ENCODE measurements at regions not wholly inside any gene's neighbourhood (a gene's known extent, or its start where the extent isn't known, plus 50 kb on each side); places are given as distances from the start of the nearest gene placed in this dataset.

- no peak for TF ChIP-seq CTCF (conservative IDR thresholded peaks at IDR 0.05; ENCODE audit: low read depth, low read length)
- DNase-seq (ENCODE audit: low read depth), result no peak
- no peak overlapping the region for H3K4me3 ChIP-seq (ENCODE audit: low read depth, low read length)
These were observed 93.5 kb upstream of the MRI1 start for GRCh38 chr19:13670846-13671245.

DNA sequence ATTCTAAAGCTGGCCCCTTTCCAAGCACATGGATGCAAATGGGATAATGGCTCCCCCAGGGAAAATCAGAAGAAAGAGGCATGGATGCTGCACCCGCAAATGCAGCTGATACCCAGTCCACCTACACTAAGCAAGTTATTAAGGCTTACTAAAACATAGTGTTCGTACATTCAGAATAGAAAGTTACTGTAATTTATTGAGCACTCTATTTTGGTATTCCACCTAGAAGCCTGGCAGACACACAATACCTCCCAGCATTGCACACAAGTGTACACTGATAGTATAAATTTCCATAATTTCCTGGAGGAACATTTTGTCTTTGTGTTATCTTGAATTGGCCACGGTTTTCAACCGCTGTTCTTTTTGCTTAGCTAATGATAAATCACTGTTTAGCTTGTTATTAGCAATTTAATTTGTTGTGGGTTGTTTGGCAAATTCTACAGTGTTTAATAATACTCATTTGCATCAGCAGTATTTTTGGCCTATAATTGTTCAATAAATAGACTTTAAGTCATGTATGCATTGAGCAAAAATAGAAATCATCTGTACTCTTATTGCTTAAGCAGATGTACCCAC, 94.5 kb upstream of the MRI1 start:
- DNase-seq (ENCODE audit: low read depth), result no peak
- no peak overlapping the region for H3K4me3 ChIP-seq (ENCODE audit: low read depth, low read length)
- no peak for TF ChIP-seq CTCF (conservative IDR thresholded peaks at IDR 0.05; ENCODE audit: low read depth, low read length)

DNA sequence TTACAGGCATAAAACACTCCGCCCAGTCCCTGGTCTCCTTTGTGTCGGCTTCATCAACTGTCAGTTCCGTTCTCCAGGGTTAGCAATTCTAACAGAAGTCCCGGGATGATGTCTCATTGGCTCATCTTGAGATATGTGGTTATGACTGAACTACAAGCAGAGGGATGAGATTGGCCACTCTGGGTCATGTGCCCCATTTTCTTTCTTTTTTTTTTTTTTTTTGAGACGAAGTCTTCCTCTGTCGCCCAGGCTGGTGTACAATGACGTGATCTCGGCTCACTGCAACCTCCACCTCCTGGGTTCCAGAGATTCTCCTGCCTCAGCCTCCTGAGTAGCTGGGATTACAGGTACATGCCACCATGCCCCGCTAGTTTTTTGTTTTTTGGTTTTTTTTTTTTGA, 95.4 kb upstream of the MRI1 start:
- H3K4me3 ChIP-seq (ENCODE audit: low read depth, low read length), result no peak overlapping the region
- DNase-seq (ENCODE audit: low read depth), result no peak
- TF ChIP-seq CTCF (conservative IDR thresholded peaks at IDR 0.05; ENCODE audit: low read depth, low read length), result no peak

GRCh38 chr19:13666165-13666564, 98.2 kb upstream of the MRI1 start:
- DNase-seq (ENCODE audit: low read depth), result no peak
- H3K4me3 ChIP-seq (ENCODE audit: low read depth, low read length), result no peak overlapping the region
- TF ChIP-seq CTCF (conservative IDR thresholded peaks at IDR 0.05; ENCODE audit: low read depth, low read length), result no peak

DNA sequence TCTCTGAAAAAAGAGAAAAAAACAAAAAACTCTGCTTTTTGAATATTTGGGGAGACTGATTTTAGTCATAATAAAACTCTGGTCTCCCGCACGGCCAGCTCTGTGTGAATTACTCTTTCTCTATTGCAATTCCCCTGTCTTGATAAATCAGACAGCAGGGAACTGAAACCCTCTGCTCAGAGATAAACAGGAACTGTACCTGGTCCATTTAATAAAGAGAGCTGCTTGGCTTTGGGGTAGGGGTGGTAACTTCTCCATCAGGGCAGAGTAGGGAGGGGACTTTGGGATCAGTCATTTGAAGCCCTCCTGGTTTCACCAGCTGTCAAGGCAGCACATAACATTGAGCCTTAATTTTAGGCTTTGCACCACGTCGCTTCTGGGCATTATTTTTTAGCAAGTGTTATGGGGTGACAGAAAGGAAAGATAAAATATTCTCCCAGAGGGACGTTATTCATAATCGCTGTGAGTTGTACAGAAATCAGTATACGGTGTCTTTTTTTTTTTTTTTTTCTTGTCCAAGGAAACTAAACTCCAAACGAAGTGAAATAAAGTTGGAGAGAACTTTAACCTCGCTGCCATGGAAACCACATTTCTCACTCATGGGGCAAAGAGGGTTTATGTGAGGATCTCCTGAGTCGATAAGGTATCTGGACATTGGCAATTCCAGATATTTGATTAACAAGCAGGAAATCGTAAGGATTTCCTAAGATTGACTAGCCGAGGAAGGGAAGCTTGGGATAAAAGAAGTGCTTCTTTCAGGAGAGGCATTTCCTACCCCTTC, 99.0 kb upstream of the MRI1 start:
- DNase-seq (ENCODE audit: low read depth), result no peak
- TF ChIP-seq CTCF (conservative IDR thresholded peaks at IDR 0.05; ENCODE audit: low read depth, low read length), result no peak
- H3K4me3 ChIP-seq (ENCODE audit: low read depth, low read length), result no peak overlapping the region

GRCh38 chr19:13652810-13653590, 111.3 kb upstream of the MRI1 start:
- no peak for DNase-seq (ENCODE audit: low read depth)
- H3K4me3 ChIP-seq (ENCODE audit: low read depth, low read length), result no peak overlapping the region
- no peak for TF ChIP-seq CTCF (conservative IDR thresholded peaks at IDR 0.05; ENCODE audit: low read depth, low read length)

Data from choroid plexus epithelial cell (primary cell).